Erythroblast (primary cell): ENCODE measurements at regions not wholly inside any gene's neighbourhood (a gene's known extent, or its start where the extent isn't known, plus 50 kb on each side); places are given as distances from the start of the nearest gene placed in this dataset.

Source experiments
- GATA1 ChIP-seq: IDR thresholded peaks from 2 replicates; pipeline ENCODE4 v1.6.1; 2011; ENCODE audit warnings: low read depth, mild to moderate bottlenecking, control low read depth, low read length, moderate library complexity
- POLR2A ChIP-seq: IDR thresholded peaks from 2 replicates; pipeline ENCODE4 v1.6.1; 2011; ENCODE audit warnings: mild to moderate bottlenecking, low read length

DNA sequence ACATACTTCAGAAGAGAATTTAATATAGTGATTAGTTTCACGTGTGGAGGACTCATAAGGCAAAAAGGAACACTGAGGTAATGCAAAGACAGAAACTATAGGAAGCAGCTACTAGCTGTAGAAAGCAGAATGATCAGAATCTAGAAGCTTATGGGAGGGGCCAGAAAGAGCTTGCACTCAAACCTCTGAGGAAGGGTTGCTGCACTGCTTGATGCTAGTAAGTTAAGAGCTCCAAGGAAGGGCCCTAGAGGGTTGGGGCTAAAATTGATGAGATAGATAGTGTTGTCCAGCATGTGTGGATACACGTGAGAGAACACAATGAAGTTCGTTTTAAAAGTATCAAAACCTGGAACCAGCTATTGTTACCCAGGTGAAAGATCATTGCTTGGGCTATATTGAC lies 311.1 kb downstream of the SLC6A15 start:
- TF ChIP-seq POLR2A (no peak), GATA1 (no peak)
